Pancreas (tissue), 10 donors: ENCODE measurements at regions not wholly inside any gene's neighbourhood (a gene's known extent, or its start where the extent isn't known, plus 50 kb on each side); places are given as distances from the start of the nearest gene placed in this dataset.

Experiments
- ATAC-seq, 4 donors: fragments of 200-7000 bp; cut with Tn5 transposase; one replicate each; pipeline versions ENCODE4 v1.8.0 to v1.9.1; 2020; ENCODE audit warnings: mild to moderate bottlenecking in 4 of 4, moderate library complexity in 4 of 4
- DNase-seq, 6 donors: peaks; one replicate each; pipeline ENCODE4 v3.0.0-alpha.2; 2020
- FAIRE-seq: peaks from 2 replicates; lab custom pipeline; 2012; peaks lifted over from hg19 to GRCh38; lab: Jason Lieb, UNC
- H3K27ac ChIP-seq, 4 donors: fragments of 200-600 bp; sonication (generic); 1 replicate in 3 of 4; 2 replicates in 1 of 4; pipeline versions ENCODE4 v1.5.0 to v1.8.0; 2020
- H3K27me3 ChIP-seq, 4 donors: fragments of 200-600 bp; one replicate each; pipeline ENCODE4 v1.8.0; 2021
- H3K36me3 ChIP-seq, 3 donors: fragments of 200-600 bp; sonication (generic) in 1 of 3; one replicate each; pipeline versions ENCODE4 v1.5.0 to v1.8.0; 2020 to 2021
- H3K4me1 ChIP-seq, 3 donors: fragments of 200-600 bp; one replicate each; pipeline ENCODE4 v1.8.0; 2021
- H3K4me3 ChIP-seq, 4 donors: fragments of 200-600 bp; sonication (generic) in 2 of 4; one replicate each; pipeline versions ENCODE4 v1.5.0 to v1.8.0; 2020 to 2021
- H3K9me3 ChIP-seq, 4 donors: fragments of 200-600 bp; one replicate each; pipeline ENCODE4 v1.8.0; 2021
- CTCF ChIP-seq, 4 donors: fragments of 200-600 bp; sonication (generic) in 3 of 4; IDR thresholded peaks; one replicate each; pipeline versions ENCODE4 v1.5.0 to v1.8.0; 2021; ENCODE audit warnings: antibody characterized with exemption in 4 of 4
- WGBS, 2 donors: extraction: QIAGEN DNeasy Blood & Tissue Kit; methylation state at CpG; one replicate each; pipeline ENCODE4 v1.1.7; 2013; 5-methylcytosine and 5-hydroxymethylcytosine counted together
- intact Hi-C, 3 donors: fragments of 100-400 bp; cut with DNase I; formaldehyde crosslinking; loops; one replicate each; pipeline versions ENCODE4 v1.11.1 to v1.14.2; 2022
- donor health status: healthy with polysubstance abuse.
- donor health status: DM: no; HTN: no; CAD: no; lungs with moderate emphysema.
- donor health status: DM: no; HTN: no; CAD: no.
- donor health status: control.
- donor health status: control.
- donor health status: Bipolar disorder and iron deficiency.
- donor health status: DM: yes; HTN: yes; CAD: no.
- donor health status: DM: no; HTN: no; CAD: no.
- donor health status: DM: no; HTN: no; CAD: no.
- donor health status: DM: yes; HTN: yes; CAD: no.

- WGBS, 2 donors: 60 to 71% methylated on average over 30 of the region's 30 CpGs
- no peaks in the 10 kb centered on the region for H3K36me3 ChIP-seq
- no peak overlapping the region for H3K4me3 ChIP-seq
- no peak for DNase-seq
- intact Hi-C loops: no loop called here
- ATAC-seq: no peak
- TF ChIP-seq CTCF (IDR thresholded peaks at IDR 0.05): no peak
- no peak overlapping the region for H3K27ac ChIP-seq
- FAIRE-seq: no peak
- H3K27me3 ChIP-seq: no peaks in the 10 kb centered on the region
- no peaks in the 10 kb centered on the region for H3K4me1 ChIP-seq
- H3K9me3 ChIP-seq: no peaks in the 10 kb centered on the region
Measured at GRCh38 chr16:86926181-86927094, 348.1 kb downstream of the FOXL1 start.

DNA sequence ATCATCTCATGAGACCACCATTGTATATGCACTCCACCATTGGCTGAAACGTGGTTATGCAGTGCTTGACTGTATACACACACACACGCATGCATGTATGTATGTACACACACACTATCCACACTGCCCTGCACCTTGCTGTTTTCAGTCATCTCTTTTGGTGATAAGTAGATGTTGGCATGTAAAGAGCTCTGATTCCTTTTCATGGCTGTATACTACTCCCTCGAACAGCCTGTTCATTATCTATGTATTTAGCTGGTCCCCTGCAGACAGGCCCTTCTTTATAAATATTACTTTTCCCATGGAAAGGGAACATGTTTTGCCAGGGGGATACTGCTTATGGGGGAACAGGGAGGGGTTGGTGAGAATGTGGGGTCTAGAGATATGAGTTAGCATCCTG, 349.4 kb downstream of the FOXL1 start:
- intact Hi-C loops: no loop called here
- no peaks in the 10 kb centered on the region for H3K4me1 ChIP-seq
- FAIRE-seq (no peak), ATAC-seq (no peak), DNase-seq (no peak)
- H3K36me3 ChIP-seq: no peaks in the 10 kb centered on the region
- no peaks in the 10 kb centered on the region for H3K27me3 ChIP-seq
- no peak overlapping the region for H3K27ac ChIP-seq
- H3K9me3 ChIP-seq: no peaks in the 10 kb centered on the region
- H3K4me3 ChIP-seq: no peak overlapping the region
- TF ChIP-seq CTCF (IDR thresholded peaks at IDR 0.05): no peak
- WGBS, 2 donors: 85 to 92% methylated on average over 3 of the region's 3 CpGs

- Histone ChIP-seq H3K36me3 (no peaks in the 10 kb centered on the region), H3K9me3 (no peaks in the 10 kb centered on the region), H3K27ac (no peak overlapping the region), H3K4me1 (no peaks in the 10 kb centered on the region), H3K4me3 (no peak overlapping the region), H3K27me3 (peaks cover 0 to 4% (median 0%) of the 10 kb centered on the region in 4 donors)
- no peak for TF ChIP-seq CTCF (IDR thresholded peaks at IDR 0.05)
- FAIRE-seq (no peak), DNase-seq (no peak), ATAC-seq (no peak)
- 49 to 55% methylated on average over 9 of the region's 9 CpGs for WGBS, 2 donors
- intact Hi-C loops: no loop called here
Measured at GRCh38 chr16:86928523-86929011, 350.2 kb downstream of the FOXL1 start.

DNA sequence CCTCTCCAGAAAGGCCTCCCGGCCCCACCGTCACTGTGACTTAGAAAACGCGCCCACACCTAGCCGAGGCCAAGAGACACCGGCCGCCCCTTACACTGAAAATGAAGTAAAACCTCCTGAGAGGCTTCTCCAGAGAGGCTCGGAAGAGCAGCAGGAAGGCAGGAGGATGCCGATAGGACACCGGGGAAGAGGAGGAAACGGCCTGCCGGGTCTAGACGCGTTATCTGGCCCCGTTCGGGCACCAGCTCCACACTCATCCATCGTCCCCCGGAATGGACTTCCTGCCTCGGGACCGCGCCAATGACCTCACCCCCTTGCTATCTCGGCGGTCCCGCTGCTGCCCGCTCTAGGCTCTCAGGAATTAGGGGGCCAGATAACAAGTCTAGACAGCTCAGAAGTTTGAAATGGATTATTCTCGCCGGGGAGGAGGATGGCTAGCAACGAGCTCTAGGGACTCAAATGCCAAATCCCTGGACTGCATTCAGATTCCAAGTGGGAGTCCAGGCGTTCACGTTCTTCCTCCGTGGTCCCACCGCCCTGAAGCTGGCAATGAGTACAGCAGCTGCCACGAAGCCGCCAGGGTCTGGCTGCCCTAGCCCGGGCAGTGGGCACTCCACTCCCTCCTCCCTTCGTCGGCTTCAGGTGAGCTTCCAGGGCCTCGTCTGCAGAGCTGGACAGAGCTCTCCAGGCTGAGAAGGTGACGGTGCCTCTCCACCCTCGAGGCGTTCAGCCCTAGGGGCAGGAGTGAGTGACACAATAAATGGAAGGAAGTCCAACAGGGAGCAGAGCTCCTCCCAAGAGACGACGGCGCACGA, 350.9 kb downstream of the FOXL1 start:
- WGBS, 2 donors: 38 to 42% methylated on average over 45 of the region's 45 CpGs
- Histone ChIP-seq H3K27me3 (peaks cover 0 to 4% (median 0%) of the 10 kb centered on the region in 4 donors), H3K4me3 (no peak overlapping the region), H3K4me1 (no peaks in the 10 kb centered on the region), H3K27ac (no peak overlapping the region), H3K36me3 (no peaks in the 10 kb centered on the region), H3K9me3 (no peaks in the 10 kb centered on the region)
- no peak for DNase-seq
- intact Hi-C loops: no loop called here
- no peak for FAIRE-seq
- ATAC-seq: no peak
- TF ChIP-seq CTCF (IDR thresholded peaks at IDR 0.05): no peak
